Adipocyte (in vitro differentiated cells): ENCODE measurements at regions not wholly inside any gene's neighbourhood (a gene's known extent, or its start where the extent isn't known, plus 50 kb on each side); places are given as distances from the start of the nearest gene placed in this dataset.
"Not testable (repeated sequence)": the region's sequence is repeated elsewhere in the genome, so short reads cannot be mapped to it uniquely, and the experiment has no call there.

ENCODE experiments used
- DNase-seq: peaks from one replicate; pipeline ENCODE4 v3.0.0-alpha.2; 2015; ENCODE audit warnings: low read depth
- H3K27me3 ChIP-seq: replicated peaks from 2 replicates; pipeline ENCODE4 v1.7.0; 2013; ENCODE audit warnings: mild to moderate bottlenecking, low read length, moderate library complexity; ENCODE audit not compliant: control insufficient read depth, insufficient read depth
- H3K36me3 ChIP-seq: 2 replicates; pipeline ENCODE4 v1.7.0; 2013; ENCODE audit warnings: low read length, mild to moderate bottlenecking, moderate library complexity; ENCODE audit not compliant: control insufficient read depth, insufficient read depth, severe bottlenecking
- H3K4me1 ChIP-seq: 2 replicates; pipeline ENCODE4 v1.7.0; 2013; ENCODE audit warnings: mild to moderate bottlenecking, low read length, moderate library complexity; ENCODE audit not compliant: control insufficient read depth, insufficient read depth
- H3K4me3 ChIP-seq: 2 replicates; pipeline ENCODE4 v1.7.0; 2013; ENCODE audit warnings: mild to moderate bottlenecking, low read length, moderate library complexity
- H3K9ac ChIP-seq: 2 replicates; pipeline ENCODE4 v1.7.0; 2013; ENCODE audit warnings: mild to moderate bottlenecking, low read length, moderate library complexity
- H3K9me3 ChIP-seq: 2 replicates; pipeline ENCODE4 v1.7.0; 2013; ENCODE audit warnings: mild to moderate bottlenecking, low read length, moderate library complexity; ENCODE audit not compliant: control insufficient read depth

- DNase-seq, H3K27me3 ChIP-seq, H3K9ac ChIP-seq, H3K4me3 ChIP-seq, H3K9me3 ChIP-seq, H3K36me3 ChIP-seq, H3K4me1 ChIP-seq: not testable (repeated sequence)
These were observed 80.7 kb downstream of the SPTSSA start for GRCh38 chr14:34381304-34381703.

GRCh38 chr14:34380471-34380845 is 81.6 kb downstream of the SPTSSA start:
- no peaks in the 10 kb centered on the region for H3K9me3 ChIP-seq

GRCh38 chr14:34379816-34380470 is 82.1 kb downstream of the SPTSSA start:
- Histone ChIP-seq H3K4me1 (peaks cover 9% of the 10 kb centered on the region), H3K9me3 (no peaks in the 10 kb centered on the region), H3K36me3 (no peaks in the 10 kb centered on the region), H3K4me3 (no peak overlapping the region), H3K27me3 (peaks cover 4% of the 10 kb centered on the region), H3K9ac (no peak overlapping the region)
- peak; percentile 24 for DNase-seq

More at GRCh38 chr14:34380471-34380845, 81.6 kb downstream of the SPTSSA start:
- no peak for DNase-seq
- peaks cover 4% of the 10 kb centered on the region for H3K27me3 ChIP-seq
- no peak overlapping the region for H3K4me3 ChIP-seq
- peaks cover 6% of the 10 kb centered on the region for H3K4me1 ChIP-seq
- H3K36me3 ChIP-seq: no peaks in the 10 kb centered on the region
- no peak overlapping the region for H3K9ac ChIP-seq

GRCh38 chr14:34376649-34377267 is 85.3 kb downstream of the SPTSSA start:
- DNase-seq: no peak
- H3K36me3 ChIP-seq: no peaks in the 10 kb centered on the region
- no peak overlapping the region for H3K9ac ChIP-seq
- H3K4me1 ChIP-seq: peaks cover 9% of the 10 kb centered on the region
- peaks cover 4% of the 10 kb centered on the region for H3K27me3 ChIP-seq
- no peaks in the 10 kb centered on the region for H3K9me3 ChIP-seq
- no peak overlapping the region for H3K4me3 ChIP-seq

- no peak overlapping the region for H3K4me3 ChIP-seq
- H3K9me3 ChIP-seq: no peaks in the 10 kb centered on the region
- peaks cover 7% of the 10 kb centered on the region for H3K4me1 ChIP-seq
- DNase-seq: no peak
- no peaks in the 10 kb centered on the region for H3K36me3 ChIP-seq
- H3K9ac ChIP-seq: no peak overlapping the region
- peaks cover 3% of the 10 kb centered on the region for H3K27me3 ChIP-seq
These were observed 86.9 kb downstream of the SPTSSA start for GRCh38 chr14:34374998-34375740.

- Histone ChIP-seq H3K9ac (no peak overlapping the region), H3K27me3 (no peaks in the 10 kb centered on the region), H3K9me3 (no peaks in the 10 kb centered on the region), H3K4me3 (no peak overlapping the region), H3K36me3 (no peaks in the 10 kb centered on the region), H3K4me1 (peaks cover 19% of the 10 kb centered on the region)
- DNase-seq: no peak
These were observed 88.8 kb downstream of the SPTSSA start for GRCh38 chr14:34373191-34373590.

- DNase-seq: no peak
- Histone ChIP-seq H3K36me3 (no peaks in the 10 kb centered on the region), H3K27me3 (no peaks in the 10 kb centered on the region), H3K9me3 (no peaks in the 10 kb centered on the region), H3K4me1 (peaks cover 23% of the 10 kb centered on the region), H3K4me3 (no peak overlapping the region), H3K9ac (no peak overlapping the region)
These were observed 89.3 kb downstream of the SPTSSA start for GRCh38 chr14:34372786-34373185.

- Histone ChIP-seq H3K4me3 (no peak overlapping the region), H3K27me3 (no peaks in the 10 kb centered on the region), H3K9ac (no peak overlapping the region), H3K36me3 (no peaks in the 10 kb centered on the region), H3K9me3 (no peaks in the 10 kb centered on the region), H3K4me1 (peaks cover 21% of the 10 kb centered on the region)
- DNase-seq: no peak
These were observed 92.4 kb downstream of the SPTSSA start for GRCh38 chr14:34369648-34370030.

- no peak overlapping the region for H3K9ac ChIP-seq
- H3K4me3 ChIP-seq: no peak overlapping the region
- H3K36me3 ChIP-seq: no peaks in the 10 kb centered on the region
- DNase-seq: no peak
- no peaks in the 10 kb centered on the region for H3K27me3 ChIP-seq
- H3K9me3 ChIP-seq: no peaks in the 10 kb centered on the region
- H3K4me1 ChIP-seq: peaks cover 21% of the 10 kb centered on the region
These were observed 92.9 kb downstream of the SPTSSA start for GRCh38 chr14:34368971-34369647.

GRCh38 chr14:34368115-34368970 is 93.7 kb downstream of the SPTSSA start:
- DNase-seq: peak; percentile 94
- H3K4me1 ChIP-seq: peaks cover 21% of the 10 kb centered on the region
- no peak overlapping the region for H3K4me3 ChIP-seq
- H3K36me3 ChIP-seq: no peaks in the 10 kb centered on the region
- no peaks in the 10 kb centered on the region for H3K27me3 ChIP-seq
- H3K9ac ChIP-seq: no peak overlapping the region
- H3K9me3 ChIP-seq: no peaks in the 10 kb centered on the region
